NCI-H1105 (cell line): ENCODE measurements at regions not wholly inside any gene's neighbourhood (a gene's known extent, or its start where the extent isn't known, plus 50 kb on each side); places are given as distances from the start of the nearest gene placed in this dataset.

Experiments
- DNase-seq: peaks from one replicate; lab custom pipeline; 2025; lab: John Stamatoyannopoulos, UW

DNA sequence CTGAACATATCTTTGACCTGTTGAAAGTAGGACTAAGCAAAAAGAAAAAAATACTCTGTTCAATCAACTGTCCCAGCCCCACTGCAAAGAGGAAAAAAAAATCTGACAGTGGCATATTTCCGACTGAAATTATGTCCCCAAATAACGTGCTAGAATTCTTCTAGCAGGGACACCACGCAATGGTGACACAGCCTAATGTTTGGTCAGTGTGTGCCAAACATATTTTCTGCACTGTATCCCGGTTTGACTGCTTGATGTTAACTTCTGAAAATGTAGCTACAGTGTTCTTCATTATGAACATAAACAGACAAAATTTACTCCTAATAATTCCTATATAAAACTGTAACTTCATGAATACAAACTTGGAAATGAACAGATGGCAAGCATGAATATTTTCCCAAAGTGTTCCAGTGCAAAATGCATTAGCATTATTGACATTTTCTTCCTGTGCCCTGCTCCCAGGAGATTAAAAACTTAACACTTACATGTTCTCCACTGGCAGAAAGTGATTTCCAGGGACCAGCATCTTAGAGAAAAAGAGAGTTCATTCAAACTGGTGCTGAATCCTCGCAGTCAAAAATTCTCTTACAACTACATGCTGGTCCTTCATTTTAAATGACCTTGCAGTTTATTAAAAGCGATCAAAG lies 72.4 kb upstream of the SYT1 start:
- no peak for DNase-seq

DNA sequence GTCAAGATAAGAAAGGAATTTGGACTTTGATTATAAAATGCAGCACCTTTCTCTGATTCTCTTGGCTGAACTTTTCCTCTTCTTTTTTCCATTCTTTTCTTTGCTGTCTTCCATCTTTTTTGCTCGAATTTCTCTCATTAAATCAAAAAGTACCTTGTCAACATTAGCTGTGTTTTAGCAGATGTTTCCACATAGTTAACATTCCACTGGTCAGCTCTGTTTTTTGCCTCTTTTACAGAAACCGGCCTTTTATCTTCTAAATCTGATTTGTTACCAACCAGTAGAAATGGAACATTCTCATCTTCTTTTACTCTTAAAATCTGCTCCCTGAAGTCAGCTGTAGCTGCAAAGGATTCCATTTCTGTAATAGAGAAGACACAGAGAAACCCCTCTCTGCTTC lies 71.1 kb upstream of the SYT1 start:
- no peak for DNase-seq

DNA sequence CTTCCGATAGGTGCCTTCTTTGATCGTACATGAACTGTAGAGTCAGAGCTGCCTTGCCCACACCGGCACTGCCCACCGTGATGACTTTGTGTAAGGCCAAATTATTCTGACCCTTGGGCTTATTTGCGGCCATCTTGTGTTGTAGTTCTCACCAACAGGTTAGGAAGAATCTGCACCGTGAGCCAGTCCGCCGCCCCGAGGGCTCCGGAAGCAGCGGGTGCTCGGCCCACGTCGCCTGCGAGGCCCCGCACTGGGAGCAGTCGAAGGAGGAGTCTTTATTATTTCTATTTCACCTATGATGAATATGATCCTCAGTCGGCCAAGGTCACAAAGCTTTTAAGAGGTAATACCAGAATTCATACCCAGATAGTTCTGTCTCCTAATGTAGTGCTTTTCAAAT lies 70.6 kb upstream of the SYT1 start:
- no peak for DNase-seq

DNA sequence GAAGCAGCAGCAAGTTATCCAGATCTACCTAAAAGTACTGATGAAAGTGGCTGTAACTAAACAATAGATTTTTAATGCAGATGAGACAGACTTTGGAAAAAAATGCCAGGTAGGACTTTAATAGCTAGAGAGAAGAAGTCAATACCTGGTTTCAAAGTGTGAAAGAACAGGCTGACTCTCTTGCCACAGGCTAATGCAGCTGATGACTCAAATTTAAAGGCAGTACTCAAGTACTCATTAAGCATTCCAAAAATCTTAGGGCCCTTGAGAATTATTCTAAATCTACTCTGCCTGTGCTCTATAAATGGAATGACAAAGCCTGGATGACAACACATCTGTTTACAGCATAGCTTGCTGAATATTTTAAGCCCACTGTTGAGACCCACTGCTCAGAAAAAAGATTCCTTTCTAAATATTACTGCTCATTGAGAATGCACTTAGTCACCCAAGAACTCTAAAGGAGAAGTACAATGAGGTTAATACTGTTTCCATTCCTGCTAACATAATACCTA lies 68.6 kb upstream of the SYT1 start:
- DNase-seq: no peak

DNA sequence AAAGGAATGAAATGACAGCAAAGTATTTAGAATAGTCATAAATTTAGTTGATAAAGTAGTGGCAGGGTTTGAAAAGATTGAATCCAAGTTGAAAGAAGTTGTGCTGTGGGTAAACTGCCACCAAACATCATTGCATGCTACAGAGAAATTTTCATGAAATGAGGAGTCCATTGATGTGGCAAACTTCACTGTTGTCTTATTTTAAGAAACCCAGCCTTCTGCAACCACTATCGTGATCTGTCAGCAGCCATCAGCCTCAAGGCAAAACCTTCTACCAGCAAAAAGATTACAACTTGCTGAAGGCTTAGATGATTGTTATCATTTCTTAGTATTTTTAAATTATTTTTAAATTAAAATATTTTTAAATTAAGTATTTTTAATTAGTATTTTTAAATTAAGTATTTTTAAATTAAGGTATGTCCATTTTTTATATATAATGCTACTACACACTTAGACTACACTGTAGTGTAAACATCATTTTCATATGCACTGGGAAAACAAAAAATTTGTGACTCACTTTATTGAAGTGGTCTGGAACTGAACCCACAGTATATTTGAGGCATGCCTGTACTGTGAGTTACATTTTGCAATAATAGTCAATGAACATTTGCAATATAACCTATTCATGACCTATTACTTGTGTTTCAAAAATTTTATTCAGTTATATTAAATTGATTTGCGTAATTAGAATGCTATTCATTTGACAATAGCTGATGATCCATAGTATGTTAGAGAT lies 67.2 kb upstream of the SYT1 start:
- DNase-seq: no peak

DNA sequence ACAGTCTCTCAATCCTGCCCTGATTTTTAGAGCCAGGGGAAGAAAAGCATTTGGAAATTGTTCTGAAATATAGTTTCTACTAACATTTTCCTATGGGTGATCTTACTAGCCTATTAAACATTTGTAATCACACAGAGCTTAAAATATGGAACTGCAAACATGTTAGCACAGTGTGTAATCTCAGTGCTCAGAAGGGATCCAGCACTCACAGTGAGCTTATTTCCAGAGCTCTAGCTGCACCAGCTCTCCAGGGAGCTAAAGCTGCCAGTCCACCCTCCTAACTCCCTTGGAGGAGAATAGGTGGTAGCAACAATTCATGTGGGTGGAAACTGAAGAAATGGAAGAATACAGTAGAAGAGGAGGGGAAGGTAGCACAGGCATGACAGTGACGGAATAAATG lies 64.9 kb upstream of the SYT1 start:
- DNase-seq: no peak

DNA sequence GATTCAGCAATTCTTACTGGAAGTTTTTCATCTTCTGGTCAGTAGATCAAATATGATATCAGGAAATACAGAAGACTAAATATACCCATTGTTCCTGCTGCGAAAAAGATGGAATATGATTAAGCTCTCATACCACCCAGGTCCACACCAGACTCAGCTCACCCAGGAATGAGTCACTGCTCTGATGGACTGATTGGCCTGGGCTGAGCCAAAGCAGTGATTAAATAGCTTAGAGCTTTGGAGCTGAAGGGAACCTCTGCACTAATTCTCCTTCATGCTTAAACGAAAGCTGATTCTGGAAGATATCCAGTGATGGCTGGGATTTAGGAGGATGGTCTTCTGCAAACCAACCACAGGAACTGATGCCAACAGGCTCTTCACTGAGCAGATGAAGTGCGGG lies 62.0 kb upstream of the SYT1 start:
- DNase-seq: no peak

DNA sequence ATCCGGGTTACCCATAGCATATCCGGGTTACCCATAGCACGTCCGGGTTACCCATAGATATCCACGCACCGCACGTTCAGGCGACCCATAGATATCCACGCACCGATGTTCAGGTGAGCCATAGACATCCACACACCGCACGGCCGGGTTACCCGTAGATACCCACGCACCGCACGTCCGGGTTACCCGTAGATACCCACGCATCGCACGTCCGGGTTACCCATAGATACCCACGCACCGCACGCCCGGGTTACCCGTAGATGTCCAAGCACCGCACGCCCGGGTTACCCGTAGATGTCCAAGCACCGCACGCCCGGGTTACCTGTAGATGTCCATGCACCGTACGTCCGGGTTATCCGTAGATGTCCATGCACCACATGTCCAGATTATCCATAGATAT lies 60.3 kb upstream of the SYT1 start:
- DNase-seq: no peak
